ENCODE measurements at regions not wholly inside any gene's neighbourhood (a gene's known extent, or its start where the extent isn't known, plus 50 kb on each side); places are given as distances from the start of the nearest gene placed in this dataset.

GRCh38 chr5:30150231-30150630 is 1043.3 kb upstream of the CDH6 start:
- TF ChIP-seq, protein P1, sequence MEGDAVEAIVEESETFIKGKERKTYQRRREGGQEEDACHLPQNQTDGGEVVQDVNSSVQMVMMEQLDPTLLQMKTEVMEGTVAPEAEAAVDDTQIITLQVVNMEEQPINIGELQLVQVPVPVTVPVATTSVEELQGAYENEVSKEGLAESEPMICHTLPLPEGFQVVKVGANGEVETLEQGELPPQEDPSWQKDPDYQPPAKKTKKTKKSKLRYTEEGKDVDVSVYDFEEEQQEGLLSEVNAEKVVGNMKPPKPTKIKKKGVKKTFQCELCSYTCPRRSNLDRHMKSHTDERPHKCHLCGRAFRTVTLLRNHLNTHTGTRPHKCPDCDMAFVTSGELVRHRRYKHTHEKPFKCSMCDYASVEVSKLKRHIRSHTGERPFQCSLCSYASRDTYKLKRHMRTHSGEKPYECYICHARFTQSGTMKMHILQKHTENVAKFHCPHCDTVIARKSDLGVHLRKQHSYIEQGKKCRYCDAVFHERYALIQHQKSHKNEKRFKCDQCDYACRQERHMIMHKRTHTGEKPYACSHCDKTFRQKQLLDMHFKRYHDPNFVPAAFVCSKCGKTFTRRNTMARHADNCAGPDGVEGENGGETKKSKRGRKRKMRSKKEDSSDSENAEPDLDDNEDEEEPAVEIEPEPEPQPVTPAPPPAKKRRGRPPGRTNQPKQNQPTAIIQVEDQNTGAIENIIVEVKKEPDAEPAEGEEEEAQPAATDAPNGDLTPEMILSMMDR (IDR thresholded peaks at IDR 0.05; ENCODE audit: low read depth, low read length) = no peak
- TF ChIP-seq EZH2phosphoT487 (IDR thresholded peaks at IDR 0.05; ENCODE audit: low read depth) = no peak

Data from OCI-LY3 (cell line).